H1 (cell line): ENCODE measurements at regions not wholly inside any gene's neighbourhood (a gene's known extent, or its start where the extent isn't known, plus 50 kb on each side); places are given as distances from the start of the nearest gene placed in this dataset.

Source experiments
- CTCF ChIA-PET: fragments of 300-600 bp; sonication (Branson Sonifier 250); formaldehyde crosslinking; loops from one replicate; lab custom pipeline; 2021; ENCODE audit not compliant: partially characterized antibody; lab: Charles Lee
- POLR2A ChIA-PET: fragments of 300-600 bp; sonication (Branson Sonifier 250); formaldehyde crosslinking; loops from one replicate; lab custom pipeline; 2021; ENCODE audit warnings: inconsistent platforms; ENCODE audit not compliant: partially characterized antibody; lab: Charles Lee
- DNase-seq, 2 experiments: peaks; one replicate each; pipeline versions ENCODE4 v3.0.0 to v3.0.0-alpha.2; 2010 to 2022; ENCODE audit warnings: low spot score in 2 of 2, low read depth in 1 of 2, mixed read lengths in 1 of 2
- FAIRE-seq: peaks from 2 replicates; lab custom pipeline; 2011; peaks lifted over from hg19 to GRCh38; lab: Jason Lieb, UNC
- H2AFZ ChIP-seq: 2 replicates; pipeline ENCODE4 v1.8.1; 2012; ENCODE audit warnings: low read length, inconsistent platforms
- H2AK5ac ChIP-seq: 2 replicates; pipeline ENCODE4 v1.6.1; 2013; ENCODE audit warnings: low read depth, low read length
- H2BK120ac ChIP-seq: replicated peaks from 2 replicates; pipeline ENCODE3; 2013; ENCODE audit warnings: low read depth, low read length, inconsistent platforms
- H2BK12ac ChIP-seq: 2 replicates; pipeline ENCODE4 v1.6.1; 2013; ENCODE audit warnings: low read depth, low read length
- H2BK15ac ChIP-seq: 2 replicates; pipeline ENCODE4 v1.6.1; 2013; ENCODE audit warnings: low read length
- H2BK20ac ChIP-seq: 2 replicates; pipeline ENCODE4 v1.6.1; 2013; ENCODE audit warnings: low read length
- H2BK5ac ChIP-seq: 2 replicates; pipeline ENCODE4 v1.6.1; 2013; ENCODE audit warnings: low read depth, low read length
- H3K14ac ChIP-seq: 2 replicates; pipeline ENCODE4 v1.6.1; 2013; ENCODE audit warnings: inconsistent platforms; ENCODE audit not compliant: insufficient read length
- H3K18ac ChIP-seq: 2 replicates; pipeline ENCODE4 v1.6.1; 2013; ENCODE audit warnings: low read length; ENCODE audit errors: extremely low read depth
- H3K23ac ChIP-seq: 2 replicates; pipeline ENCODE4 v1.6.1; 2013; ENCODE audit warnings: inconsistent platforms; ENCODE audit not compliant: insufficient read length
- H3K23me2 ChIP-seq: 2 replicates; pipeline ENCODE4 v1.6.1; 2013; ENCODE audit warnings: low read depth, low read length
- H3K27ac ChIP-seq: 2 replicates; pipeline ENCODE4 v1.6.1; 2011; ENCODE audit warnings: low read depth, low read length, inconsistent platforms
- H3K27me3 ChIP-seq, 4 experiments: replicated peaks in 1 of 4; 1 replicate in 1 of 4; 2 replicates in 3 of 4; pipeline versions ENCODE4 v1.6.1 to v1.8.1; 2011 to 2013; ENCODE audit warnings: low read length in 3 of 4, mild to moderate bottlenecking in 3 of 4, inconsistent platforms in 2 of 4, mixed read lengths in 2 of 4, moderate library complexity in 1 of 4; ENCODE audit not compliant: control insufficient read depth in 3 of 4, insufficient read depth in 3 of 4; ENCODE audit errors: extremely low read depth in 1 of 4
- H3K36me3 ChIP-seq, 4 experiments: 2 replicates each; pipeline versions ENCODE4 v1.6.1 to v1.8.1; 2011 to 2013; ENCODE audit warnings: mild to moderate bottlenecking in 4 of 4, low read length in 3 of 4, moderate library complexity in 2 of 4, control low read depth in 1 of 4, inconsistent platforms in 1 of 4; ENCODE audit not compliant: insufficient read depth in 4 of 4, control insufficient read depth in 2 of 4
- H3K4ac ChIP-seq: replicated peaks from 2 replicates; pipeline ENCODE3; 2013; ENCODE audit warnings: low read length, low read depth, mixed read lengths, inconsistent platforms; ENCODE audit not compliant: insufficient read length
- H3K4me1 ChIP-seq, 4 experiments: replicated peaks in 1 of 4; 1 replicate in 1 of 4; 2 replicates in 3 of 4; pipeline versions ENCODE4 v1.6.1 to v1.8.1; 2011 to 2013; ENCODE audit warnings: low read length in 3 of 4, inconsistent platforms in 2 of 4, mixed read lengths in 1 of 4; ENCODE audit not compliant: insufficient read depth in 4 of 4, control insufficient read depth in 3 of 4
- H3K4me2 ChIP-seq, 2 experiments: 2 replicates each; pipeline versions ENCODE4 v1.6.1 to v1.8.1; 2011 to 2013; ENCODE audit warnings: low read depth in 2 of 2, low read length in 2 of 2, control low read depth in 1 of 2, inconsistent platforms in 1 of 2, mild to moderate bottlenecking in 1 of 2; ENCODE audit not compliant: insufficient read depth in 1 of 2
- H3K4me3 ChIP-seq, 4 experiments: fragments of 200-600, 300-600 bp in 1 of 4; sonication (generic), shearing (Covaris generic), sonication (Bioruptor Twin) in 1 of 4; 2 replicates each; pipeline versions ENCODE4 v1.5.1 to v1.8.1; 2011 to 2016; ENCODE audit warnings: low read length in 4 of 4, low read depth in 3 of 4, control low read depth in 2 of 4, inconsistent platforms in 2 of 4, mild to moderate bottlenecking in 2 of 4, mixed read lengths in 1 of 4, moderate library complexity in 1 of 4; ENCODE audit not compliant: insufficient read depth in 2 of 4; ENCODE audit errors: extremely low read depth in 1 of 4
- H3K56ac ChIP-seq: replicated peaks from 2 replicates; pipeline ENCODE3; 2013; ENCODE audit warnings: low read depth, mild to moderate bottlenecking, mixed read lengths, low read length, inconsistent platforms; ENCODE audit not compliant: insufficient read length
- H3K79me1 ChIP-seq: 2 replicates; pipeline ENCODE4 v1.6.1; 2013; ENCODE audit warnings: low read depth, low read length, control low read depth
- H3K79me2 ChIP-seq, 2 experiments: 2 replicates each; pipeline versions ENCODE4 v1.6.1 to v1.8.1; 2012 to 2013; ENCODE audit warnings: low read length in 2 of 2, mild to moderate bottlenecking in 2 of 2, inconsistent platforms in 1 of 2; ENCODE audit not compliant: insufficient read depth in 2 of 2, control insufficient read depth in 1 of 2
- H3K9ac ChIP-seq, 4 experiments: replicated peaks in 1 of 4; 1 replicate in 1 of 4; 2 replicates in 3 of 4; pipeline versions ENCODE4 v1.6.1 to v1.8.1; 2011 to 2013; ENCODE audit warnings: low read depth in 3 of 4, low read length in 3 of 4, control low read depth in 2 of 4, mild to moderate bottlenecking in 2 of 4, moderate library complexity in 2 of 4, inconsistent platforms in 1 of 4; ENCODE audit errors: extremely low read depth in 1 of 4
- H3K9me3 ChIP-seq, 2 experiments: 2 replicates each; pipeline versions ENCODE4 v1.6.1 to v1.8.1; 2012 to 2013; ENCODE audit warnings: mild to moderate bottlenecking in 2 of 2, moderate library complexity in 2 of 2, control low read depth in 1 of 2, inconsistent platforms in 1 of 2, low read depth in 1 of 2, low read length in 1 of 2, mixed read lengths in 1 of 2; ENCODE audit not compliant: insufficient read depth in 2 of 2
- H4K20me1 ChIP-seq, 2 experiments: replicated peaks in 1 of 2; 2 replicates each; pipeline versions ENCODE3 to v1.8.1; 2011 to 2013; ENCODE audit warnings: inconsistent platforms in 2 of 2, low read length in 2 of 2, mild to moderate bottlenecking in 1 of 2; ENCODE audit not compliant: insufficient read depth in 2 of 2, control insufficient read depth in 1 of 2
- H4K5ac ChIP-seq: 2 replicates; pipeline ENCODE4 v1.6.1; 2013; ENCODE audit warnings: low read length, low read depth, mixed read lengths, inconsistent platforms; ENCODE audit not compliant: insufficient read length
- H4K8ac ChIP-seq: 2 replicates; pipeline ENCODE4 v1.8.0; 2013; ENCODE audit warnings: mild to moderate bottlenecking, moderate library complexity, low read length, inconsistent platforms; ENCODE audit not compliant: insufficient read depth; ENCODE audit errors: extremely low read depth
- H4K91ac ChIP-seq: replicated peaks from 2 replicates; pipeline ENCODE3; 2013; ENCODE audit warnings: low read length, mixed read lengths, inconsistent platforms; ENCODE audit not compliant: insufficient read length
- BRCA1 ChIP-seq: IDR thresholded peaks from 2 replicates; pipeline ENCODE4 v1.6.1; 2012; ENCODE audit warnings: low read depth, low read length, improper control_type of control experiment
- CTCF ChIP-seq, 3 experiments: IDR thresholded peaks; 1 replicate in 2 of 3; 2 replicates in 1 of 3; pipeline versions ENCODE4 v1.5.1 to v1.6.1; 2011; ENCODE audit warnings: low read length in 3 of 3, mild to moderate bottlenecking in 3 of 3, inconsistent platforms in 2 of 3, low read depth in 1 of 3, moderate library complexity in 1 of 3; ENCODE audit not compliant: insufficient read depth in 1 of 3; ENCODE audit errors: control extremely low read depth in 1 of 3
- FOSL1 ChIP-seq: IDR thresholded peaks from 2 replicates; pipeline ENCODE4 v1.6.1; 2011; ENCODE audit warnings: mild to moderate bottlenecking, low read depth, low read length, moderate library complexity; ENCODE audit not compliant: insufficient read depth
- JUN ChIP-seq: IDR thresholded peaks from 2 replicates; pipeline ENCODE4 v1.6.1; 2011; ENCODE audit warnings: low read depth, mild to moderate bottlenecking, improper control_type of control experiment, low read length
- MAFK ChIP-seq: IDR thresholded peaks from 2 replicates; pipeline ENCODE4 v1.6.1; 2012; ENCODE audit warnings: low read depth, mild to moderate bottlenecking, improper control_type of control experiment, low read length
- PHF8 ChIP-seq: fragments of 200-600 bp; sonication (generic); conservative IDR thresholded peaks from 2 replicates; pipeline ENCODE4 v1.7.1; 2012; ENCODE audit warnings: low read depth, mild to moderate bottlenecking, inconsistent platforms, low read length, moderate library complexity
- SIRT6 ChIP-seq: IDR thresholded peaks from one replicate; pipeline ENCODE4 v1.7.1; 2012; ENCODE audit warnings: low read length, inconsistent platforms
- SP1 ChIP-seq: IDR thresholded peaks from 2 replicates; pipeline ENCODE4 v1.6.1; 2011; ENCODE audit warnings: low read depth, low read length
- SRF ChIP-seq: IDR thresholded peaks from 2 replicates; pipeline ENCODE4 v1.6.1; 2011; ENCODE audit warnings: mild to moderate bottlenecking, low read depth, low read length, moderate library complexity
- SUZ12 ChIP-seq: fragments of 200-600 bp; sonication (generic); IDR thresholded peaks from 2 replicates; pipeline ENCODE4 v1.6.1; 2012; ENCODE audit warnings: mild to moderate bottlenecking, inconsistent platforms, low read length, moderate library complexity, mixed read lengths
- TAF1 ChIP-seq: IDR thresholded peaks from 2 replicates; pipeline ENCODE4 v1.6.1; 2011; ENCODE audit warnings: mild to moderate bottlenecking, low read depth, low read length
- TBP ChIP-seq: IDR thresholded peaks from 2 replicates; pipeline ENCODE4 v1.6.1; 2011; ENCODE audit warnings: low read depth, low read length, improper control_type of control experiment
- YY1 ChIP-seq: IDR thresholded peaks from 2 replicates; pipeline ENCODE4 v1.6.1; 2011; ENCODE audit warnings: low read depth, mild to moderate bottlenecking, low read length
- WGBS, 2 experiments: shearing (Covaris generic) in 1 of 2; methylation state at CpG; one replicate each; pipeline versions ENCODE4 v1.1.6 to v1.1.7; 2013 to 2015; ENCODE audit warnings: low lambda C conversion rate in 2 of 2, mixed read lengths in 2 of 2, inconsistent platforms in 1 of 2, low coverage in 1 of 2, missing lambda C conversion rate in 1 of 2; ENCODE audit not compliant: insufficient replicate concordance in 2 of 2, insufficient coverage in 1 of 2, insufficient read length in 1 of 2; ENCODE audit errors: extremely low coverage in 1 of 2, missing lambda C conversion rate in 1 of 2; 5-methylcytosine and 5-hydroxymethylcytosine counted together

DNA sequence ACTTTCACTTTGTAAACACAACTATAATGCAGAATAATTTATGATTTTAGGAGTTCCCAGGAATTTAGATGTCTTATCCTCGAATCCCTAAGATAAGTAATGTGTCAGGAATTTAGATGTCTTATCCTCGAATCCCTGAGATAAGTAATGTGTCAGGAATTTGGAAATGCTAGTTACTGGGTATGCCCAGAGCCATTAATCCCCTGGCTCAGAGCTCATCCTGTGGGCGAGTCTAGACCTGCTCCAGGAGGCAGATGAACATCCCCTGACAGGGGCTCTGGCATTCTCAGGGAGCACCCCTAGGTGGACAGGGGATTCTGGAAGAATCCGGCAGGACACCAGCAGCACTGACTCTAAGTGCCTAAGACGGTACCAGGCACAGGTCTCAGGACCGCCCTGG, 163.3 kb downstream of the ARRDC4 start:
- Histone ChIP-seq H3K27ac (no peak overlapping the region), H3K4me2 (no peak overlapping the region), H3K4ac (no peak overlapping the region), H4K20me1 (no peaks in the 10 kb centered on the region), H3K79me2 (no peaks in the 10 kb centered on the region), H2BK5ac (no peak overlapping the region), H3K9me3 (no peaks in the 10 kb centered on the region; a peak in 1 of 4 replicates), H3K4me3 (no peak overlapping the region), H3K79me1 (no peaks in the 10 kb centered on the region), H2AFZ (no peak overlapping the region), H3K27me3 (no peaks in the 10 kb centered on the region), H4K8ac (no peak overlapping the region), H3K9ac (no peak overlapping the region), H3K36me3 (no peaks in the 10 kb centered on the region), H2BK120ac (no peak overlapping the region), H3K23ac (no peak overlapping the region), H4K91ac (no peak overlapping the region), H3K14ac (no peak overlapping the region), H3K56ac (no peak overlapping the region), H3K4me1 (no peaks in the 10 kb centered on the region), H3K18ac (no peak overlapping the region), H2BK15ac (no peak overlapping the region), H3K23me2 (no peaks in the 10 kb centered on the region; the same call in 1 of the 2 replicates), H4K5ac (no peak overlapping the region), H2BK20ac (no peak overlapping the region), H2AK5ac (no peak overlapping the region), H2BK12ac (no peak overlapping the region)
- 88% methylated on average over 6 of the region's 6 CpGs; no CpG with 5 or more reads in 1 of the 2 experiments for WGBS, 2 experiments
- TF ChIP-seq JUN (no peak), FOSL1 (no peak), YY1 (no peak), MAFK (no peak), TAF1 (no peak), SP1 (no peak), CTCF (IDR thresholded peaks at IDR 0.05; ENCODE audit: control extremely low read depth in 1 of 3, insufficient read depth in 1 of 3, low read depth in 1 of 3, low read length in 3 of 3) (no peak), BRCA1 (no peak), SRF (no peak), SIRT6 (no peak), TBP (no peak), PHF8 (no peak), SUZ12 (no peak)
- FAIRE-seq (no peak), DNase-seq (no peak)
- CTCF ChIA-PET: no interaction called here
- POLR2A ChIA-PET: no interaction called here
